ENCODE measurements at regions not wholly inside any gene's neighbourhood (a gene's known extent, or its start where the extent isn't known, plus 50 kb on each side); places are given as distances from the start of the nearest gene placed in this dataset.

DNA sequence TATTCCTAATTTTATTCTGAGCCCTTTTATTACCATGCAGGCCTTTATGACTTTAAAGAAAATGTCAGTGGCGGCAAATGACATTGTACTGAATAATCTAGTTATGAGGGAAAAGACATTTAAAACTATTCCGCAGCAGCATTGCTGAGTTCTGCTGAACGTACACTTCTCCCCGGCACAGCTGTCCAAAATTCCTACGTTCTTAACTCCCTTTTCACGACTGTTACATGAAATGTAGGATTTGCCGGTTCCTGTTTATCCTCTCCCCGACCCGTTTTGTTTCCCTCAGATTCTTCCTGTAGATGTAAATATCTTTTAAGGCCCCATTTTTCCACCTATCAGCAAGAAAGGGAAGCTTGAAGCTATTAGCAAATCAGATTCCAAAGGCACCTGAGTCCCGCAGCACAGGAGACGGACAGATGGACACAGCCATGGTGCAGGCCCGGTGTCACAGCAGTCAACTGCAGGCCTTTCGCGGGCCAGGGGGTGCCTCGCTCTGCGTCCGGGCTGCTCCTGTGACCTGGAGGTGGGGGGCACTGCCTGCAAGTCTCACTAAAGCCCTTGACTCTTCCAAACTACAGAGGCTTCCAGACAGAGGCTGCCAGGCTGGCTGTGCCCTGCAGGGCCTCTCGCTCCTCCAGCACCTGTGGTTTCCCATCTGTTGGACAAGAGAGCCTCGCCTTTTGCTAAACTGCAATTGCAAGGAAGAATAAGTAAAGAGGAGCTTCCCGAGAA lies 485.0 kb upstream of the MGMT start:
- TF ChIP-seq, protein P1, sequence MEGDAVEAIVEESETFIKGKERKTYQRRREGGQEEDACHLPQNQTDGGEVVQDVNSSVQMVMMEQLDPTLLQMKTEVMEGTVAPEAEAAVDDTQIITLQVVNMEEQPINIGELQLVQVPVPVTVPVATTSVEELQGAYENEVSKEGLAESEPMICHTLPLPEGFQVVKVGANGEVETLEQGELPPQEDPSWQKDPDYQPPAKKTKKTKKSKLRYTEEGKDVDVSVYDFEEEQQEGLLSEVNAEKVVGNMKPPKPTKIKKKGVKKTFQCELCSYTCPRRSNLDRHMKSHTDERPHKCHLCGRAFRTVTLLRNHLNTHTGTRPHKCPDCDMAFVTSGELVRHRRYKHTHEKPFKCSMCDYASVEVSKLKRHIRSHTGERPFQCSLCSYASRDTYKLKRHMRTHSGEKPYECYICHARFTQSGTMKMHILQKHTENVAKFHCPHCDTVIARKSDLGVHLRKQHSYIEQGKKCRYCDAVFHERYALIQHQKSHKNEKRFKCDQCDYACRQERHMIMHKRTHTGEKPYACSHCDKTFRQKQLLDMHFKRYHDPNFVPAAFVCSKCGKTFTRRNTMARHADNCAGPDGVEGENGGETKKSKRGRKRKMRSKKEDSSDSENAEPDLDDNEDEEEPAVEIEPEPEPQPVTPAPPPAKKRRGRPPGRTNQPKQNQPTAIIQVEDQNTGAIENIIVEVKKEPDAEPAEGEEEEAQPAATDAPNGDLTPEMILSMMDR (IDR thresholded peaks at IDR 0.05; ENCODE audit: low read depth, low read length), result no peak
- TF ChIP-seq EZH2phosphoT487 (IDR thresholded peaks at IDR 0.05; ENCODE audit: low read depth), result no peak

Measured in OCI-LY3 (cell line).